ENCODE measurements at regions not wholly inside any gene's neighbourhood (a gene's known extent, or its start where the extent isn't known, plus 50 kb on each side); places are given as distances from the start of the nearest gene placed in this dataset.

DNA sequence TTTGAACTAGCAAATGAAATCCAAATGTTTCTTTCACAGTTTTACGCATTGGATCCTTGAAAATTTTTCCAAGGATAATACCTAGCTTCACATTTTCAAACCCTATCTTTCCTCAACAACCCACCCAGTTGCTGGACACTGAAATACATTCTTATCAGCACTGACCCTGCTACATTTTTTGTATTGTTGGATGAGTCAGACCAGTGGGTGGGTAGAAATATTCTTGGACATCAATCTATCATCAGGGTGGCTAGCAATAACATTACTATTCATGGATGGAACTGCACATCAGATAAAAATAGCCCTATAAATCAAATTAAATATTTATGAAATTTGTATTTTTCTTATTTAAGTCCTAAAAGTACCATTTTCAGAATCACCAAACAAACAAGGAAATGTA lies 407.4 kb upstream of the IZUMO3 start:
- H3K9me3 ChIP-seq: no peaks in the 10 kb centered on the region
- DNase-seq (ENCODE audit: low spot score in 2 of 2): no peak
- TF ChIP-seq, protein P1, sequence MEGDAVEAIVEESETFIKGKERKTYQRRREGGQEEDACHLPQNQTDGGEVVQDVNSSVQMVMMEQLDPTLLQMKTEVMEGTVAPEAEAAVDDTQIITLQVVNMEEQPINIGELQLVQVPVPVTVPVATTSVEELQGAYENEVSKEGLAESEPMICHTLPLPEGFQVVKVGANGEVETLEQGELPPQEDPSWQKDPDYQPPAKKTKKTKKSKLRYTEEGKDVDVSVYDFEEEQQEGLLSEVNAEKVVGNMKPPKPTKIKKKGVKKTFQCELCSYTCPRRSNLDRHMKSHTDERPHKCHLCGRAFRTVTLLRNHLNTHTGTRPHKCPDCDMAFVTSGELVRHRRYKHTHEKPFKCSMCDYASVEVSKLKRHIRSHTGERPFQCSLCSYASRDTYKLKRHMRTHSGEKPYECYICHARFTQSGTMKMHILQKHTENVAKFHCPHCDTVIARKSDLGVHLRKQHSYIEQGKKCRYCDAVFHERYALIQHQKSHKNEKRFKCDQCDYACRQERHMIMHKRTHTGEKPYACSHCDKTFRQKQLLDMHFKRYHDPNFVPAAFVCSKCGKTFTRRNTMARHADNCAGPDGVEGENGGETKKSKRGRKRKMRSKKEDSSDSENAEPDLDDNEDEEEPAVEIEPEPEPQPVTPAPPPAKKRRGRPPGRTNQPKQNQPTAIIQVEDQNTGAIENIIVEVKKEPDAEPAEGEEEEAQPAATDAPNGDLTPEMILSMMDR (IDR thresholded peaks at IDR 0.05): no peak
- H3K4me1 ChIP-seq: no peaks in the 10 kb centered on the region
- H3K27me3 ChIP-seq: no peaks in the 10 kb centered on the region
- no peaks in the 10 kb centered on the region for H3K36me3 ChIP-seq
- H3K4me3 ChIP-seq: no peak overlapping the region
- H3K27ac ChIP-seq: no peak overlapping the region
- intact Hi-C loops (cut with DNase I): no loop called here

DNA sequence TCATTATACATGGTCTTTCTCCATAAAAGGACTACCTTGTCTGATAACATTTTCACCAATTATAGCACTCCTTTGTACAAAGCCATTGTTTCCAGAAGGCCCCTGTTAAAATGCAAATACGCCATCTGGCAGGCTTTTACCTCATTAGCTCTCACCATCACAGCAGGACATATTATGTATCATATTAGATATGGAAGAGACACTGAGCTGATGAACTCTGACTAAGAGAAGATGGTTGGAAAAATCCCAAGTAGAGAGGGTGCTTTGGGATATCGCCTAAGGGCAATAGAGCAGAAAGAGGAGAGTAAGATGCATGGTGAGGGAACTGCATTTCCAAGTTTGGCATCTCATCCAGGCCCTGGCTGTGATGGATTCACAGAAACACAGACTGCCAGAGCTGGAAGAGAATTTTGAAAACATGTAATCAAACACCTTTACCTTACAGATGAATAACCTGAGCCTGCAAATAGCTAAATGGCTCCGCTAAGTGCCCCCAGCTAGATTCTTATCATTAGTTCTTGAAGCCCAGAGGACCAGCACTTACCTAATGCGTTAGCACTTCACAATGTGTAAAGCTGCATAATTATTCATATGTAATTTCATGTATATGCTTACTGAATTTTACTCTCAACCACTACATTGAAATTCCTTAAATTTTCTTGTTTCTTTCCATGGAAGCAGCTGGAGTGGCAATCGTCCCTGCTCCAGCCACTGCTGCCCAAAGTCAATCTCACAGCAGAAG lies 393.6 kb upstream of the IZUMO3 start:
- Histone ChIP-seq H3K27me3 (no peaks in the 10 kb centered on the region), H3K4me1 (no peaks in the 10 kb centered on the region), H3K4me3 (no peak overlapping the region), H3K27ac (no peak overlapping the region), H3K36me3 (no peaks in the 10 kb centered on the region), H3K9me3 (no peaks in the 10 kb centered on the region)
- DNase-seq (ENCODE audit: low spot score in 2 of 2): no peak
- TF ChIP-seq, protein P1 (IDR thresholded peaks at IDR 0.05): no peak
- intact Hi-C loops (cut with DNase I): no loop called here

DNA sequence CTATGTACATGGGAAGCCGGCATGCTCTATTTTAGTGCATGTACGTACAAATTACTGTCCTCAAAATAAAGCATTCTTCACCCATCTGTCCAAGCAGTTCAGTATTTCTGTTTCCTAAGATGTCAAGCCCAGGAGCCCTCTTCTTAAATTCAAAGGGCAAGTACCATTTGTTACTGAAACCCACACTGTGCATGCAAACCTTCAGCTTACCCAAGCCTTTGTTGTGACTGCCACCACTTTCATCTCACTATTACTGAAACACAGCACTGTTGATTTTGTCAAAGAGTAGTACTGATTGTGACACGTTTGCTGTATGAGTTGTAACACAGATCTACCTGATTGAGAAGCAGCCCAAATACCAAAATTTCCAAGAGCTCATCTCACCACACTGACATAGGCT lies 390.4 kb upstream of the IZUMO3 start:
- Histone ChIP-seq H3K36me3 (no peaks in the 10 kb centered on the region), H3K9me3 (no peaks in the 10 kb centered on the region), H3K4me1 (no peaks in the 10 kb centered on the region), H3K27ac (no peak overlapping the region), H3K4me3 (no peak overlapping the region), H3K27me3 (no peaks in the 10 kb centered on the region)
- TF ChIP-seq, protein P1 (IDR thresholded peaks at IDR 0.05): no peak
- no peak for DNase-seq (ENCODE audit: low spot score in 2 of 2)
- intact Hi-C loops (cut with DNase I): no loop called here

DNA sequence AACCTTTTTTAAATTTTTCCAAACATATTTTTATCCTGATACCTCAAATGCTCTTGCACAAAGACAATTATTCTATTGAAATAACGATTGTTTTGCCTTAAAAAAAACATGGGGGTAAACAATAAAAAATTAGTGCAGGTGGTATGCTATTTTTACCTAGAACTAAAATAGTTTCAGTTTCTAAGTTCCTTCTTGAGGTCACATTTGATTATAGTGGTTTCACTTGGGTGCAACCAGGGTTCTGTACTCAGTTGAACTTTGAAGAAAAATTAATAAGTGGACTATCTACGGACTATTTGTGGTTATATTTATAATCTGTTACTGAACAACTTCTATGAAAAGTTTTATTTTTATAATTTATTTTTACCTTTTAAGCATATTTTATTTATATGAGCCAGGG lies 387.1 kb upstream of the IZUMO3 start:
- Histone ChIP-seq H3K9me3 (no peaks in the 10 kb centered on the region), H3K27me3 (no peaks in the 10 kb centered on the region), H3K27ac (no peak overlapping the region), H3K36me3 (no peaks in the 10 kb centered on the region), H3K4me1 (no peaks in the 10 kb centered on the region), H3K4me3 (no peak overlapping the region)
- intact Hi-C loops (cut with DNase I): no loop called here
- no peak for DNase-seq (ENCODE audit: low spot score in 2 of 2)
- TF ChIP-seq, protein P1 (IDR thresholded peaks at IDR 0.05): no peak

DNA sequence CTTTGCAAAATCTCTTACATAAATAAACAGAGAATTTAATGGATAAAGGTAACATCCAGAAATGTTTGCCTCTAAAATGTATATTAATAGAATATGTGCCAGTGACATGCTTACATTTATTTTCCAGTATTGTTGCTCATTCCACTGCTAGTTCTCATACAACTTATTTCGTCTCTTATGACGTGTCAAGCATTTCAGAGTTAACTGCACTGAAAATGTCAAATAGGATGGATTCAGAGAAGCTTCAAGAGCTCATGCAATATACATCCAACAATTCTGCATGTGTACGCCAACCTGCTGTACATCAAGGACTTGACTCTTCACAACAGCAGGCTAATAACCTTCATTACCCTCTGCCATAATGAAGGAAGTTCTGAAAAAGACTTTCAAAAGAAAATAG lies 386.2 kb upstream of the IZUMO3 start:
- Histone ChIP-seq H3K4me3 (no peak overlapping the region), H3K4me1 (no peaks in the 10 kb centered on the region), H3K9me3 (no peaks in the 10 kb centered on the region), H3K36me3 (no peaks in the 10 kb centered on the region), H3K27ac (no peak overlapping the region), H3K27me3 (no peaks in the 10 kb centered on the region)
- no peak for DNase-seq (ENCODE audit: low spot score in 2 of 2)
- intact Hi-C loops (cut with DNase I): no loop called here
- TF ChIP-seq, protein P1 (IDR thresholded peaks at IDR 0.05): no peak

DNA sequence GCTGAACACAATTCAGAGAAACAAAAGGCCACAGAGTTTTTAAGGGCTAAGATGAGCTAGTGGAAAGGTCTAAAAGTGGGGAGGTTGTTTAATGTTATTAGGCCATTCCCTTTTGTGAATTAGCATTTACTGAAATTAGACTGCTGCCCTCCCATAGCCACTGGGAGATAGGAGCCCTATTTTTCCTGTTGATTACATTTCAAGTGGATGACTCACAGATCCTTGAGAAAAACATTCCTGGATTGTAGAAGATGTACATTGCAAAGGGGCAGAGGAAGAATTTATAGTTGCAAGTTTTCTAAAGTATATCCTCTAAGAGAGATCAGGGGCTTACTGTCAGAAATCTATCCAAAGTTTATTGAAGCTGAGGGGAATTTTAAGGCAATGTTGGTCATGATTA lies 367.1 kb upstream of the IZUMO3 start:
- TF ChIP-seq, protein P1 (IDR thresholded peaks at IDR 0.05): no peak
- intact Hi-C loops (cut with DNase I): no loop called here

More for the DNA sequence above, 367.1 kb upstream of the IZUMO3 start:
- Histone ChIP-seq H3K4me1 (no peaks in the 10 kb centered on the region), H3K27me3 (no peaks in the 10 kb centered on the region), H3K36me3 (no peaks in the 10 kb centered on the region), H3K9me3 (no peaks in the 10 kb centered on the region), H3K27ac (no peak overlapping the region), H3K4me3 (no peak overlapping the region)
- no peak for DNase-seq (ENCODE audit: low spot score in 2 of 2)

Data from ascending aorta (tissue), 2 donors.